K562 (cell line): ENCODE measurements at regions not wholly inside any gene's neighbourhood (a gene's known extent, or its start where the extent isn't known, plus 50 kb on each side); places are given as distances from the start of the nearest gene placed in this dataset.

Experiments used
- ILF3 ChIP-seq: fragments of 450-650 bp; IDR thresholded peaks from 2 replicates; pipeline ENCODE4 v1.6.1; 2018; ENCODE audit warnings: antibody characterized with exemption, mild to moderate bottlenecking, moderate library complexity, borderline replicate concordance
- POLR2A ChIP-seq: fragments of 450-650 bp; conservative IDR thresholded peaks from 2 replicates; pipeline ENCODE4 v1.6.1; 2016
- SRSF9 ChIP-seq: fragments of 200-400 bp; formaldehyde crosslinking; IDR thresholded peaks from 2 replicates; pipeline ENCODE4 v1.6.1; 2017; ENCODE audit warnings: low read depth, low read length, borderline replicate concordance
- ZNF253 ChIP-seq: fragments of 250-450 bp; sonication (Bioruptor Pico); conservative IDR thresholded peaks from 2 replicates; pipeline ENCODE4 v1.6.1; 2021; ENCODE audit warnings: mild to moderate bottlenecking
- TF ChIP-seq, protein P1 (sequence below): sonication (generic); formaldehyde crosslinking; IDR thresholded peaks from 2 replicates; pipeline ENCODE4 v1.4.0; 2020; ENCODE audit warnings: mild to moderate bottlenecking, missing genetic modification reagents
- TF ChIP-seq, protein P2 (sequence below): sonication (generic); formaldehyde crosslinking; IDR thresholded peaks from 2 replicates; pipeline ENCODE4 v1.8.1; 2023; ENCODE audit warnings: mild to moderate bottlenecking, missing genetic modification reagents, moderate library complexity

- no peak for TF ChIP-seq POLR2A
- no peak for TF ChIP-seq SRSF9
- TF ChIP-seq ZNF253, result no peak
- TF ChIP-seq ILF3, result no peak
- TF ChIP-seq, protein P1, sequence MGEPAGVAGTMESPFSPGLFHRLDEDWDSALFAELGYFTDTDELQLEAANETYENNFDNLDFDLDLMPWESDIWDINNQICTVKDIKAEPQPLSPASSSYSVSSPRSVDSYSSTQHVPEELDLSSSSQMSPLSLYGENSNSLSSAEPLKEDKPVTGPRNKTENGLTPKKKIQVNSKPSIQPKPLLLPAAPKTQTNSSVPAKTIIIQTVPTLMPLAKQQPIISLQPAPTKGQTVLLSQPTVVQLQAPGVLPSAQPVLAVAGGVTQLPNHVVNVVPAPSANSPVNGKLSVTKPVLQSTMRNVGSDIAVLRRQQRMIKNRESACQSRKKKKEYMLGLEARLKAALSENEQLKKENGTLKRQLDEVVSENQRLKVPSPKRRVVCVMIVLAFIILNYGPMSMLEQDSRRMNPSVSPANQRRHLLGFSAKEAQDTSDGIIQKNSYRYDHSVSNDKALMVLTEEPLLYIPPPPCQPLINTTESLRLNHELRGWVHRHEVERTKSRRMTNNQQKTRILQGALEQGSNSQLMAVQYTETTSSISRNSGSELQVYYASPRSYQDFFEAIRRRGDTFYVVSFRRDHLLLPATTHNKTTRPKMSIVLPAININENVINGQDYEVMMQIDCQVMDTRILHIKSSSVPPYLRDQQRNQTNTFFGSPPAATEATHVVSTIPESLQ, result no peak
- TF ChIP-seq, protein P2, sequence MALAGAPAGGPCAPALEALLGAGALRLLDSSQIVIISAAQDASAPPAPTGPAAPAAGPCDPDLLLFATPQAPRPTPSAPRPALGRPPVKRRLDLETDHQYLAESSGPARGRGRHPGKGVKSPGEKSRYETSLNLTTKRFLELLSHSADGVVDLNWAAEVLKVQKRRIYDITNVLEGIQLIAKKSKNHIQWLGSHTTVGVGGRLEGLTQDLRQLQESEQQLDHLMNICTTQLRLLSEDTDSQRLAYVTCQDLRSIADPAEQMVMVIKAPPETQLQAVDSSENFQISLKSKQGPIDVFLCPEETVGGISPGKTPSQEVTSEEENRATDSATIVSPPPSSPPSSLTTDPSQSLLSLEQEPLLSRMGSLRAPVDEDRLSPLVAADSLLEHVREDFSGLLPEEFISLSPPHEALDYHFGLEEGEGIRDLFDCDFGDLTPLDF (CRISPR knock-in tag), result no peak
Observed at GRCh38 chr18:8499810-8500675, 109.2 kb upstream of the RAB12 start.
